ENCODE measurements at regions not wholly inside any gene's neighbourhood (a gene's known extent, or its start where the extent isn't known, plus 50 kb on each side); places are given as distances from the start of the nearest gene placed in this dataset.

GRCh38 chr4:136336479-136336878 lies 1195.8 kb downstream of the PCDH18 start:
- TF ChIP-seq CTCF (IDR thresholded peaks at IDR 0.05 in 4 of 5, conservative IDR thresholded peaks at IDR 0.05 in 1 of 5), result no peak
- no peak for TF ChIP-seq POLR2A (IDR thresholded peaks at IDR 0.05)
